Astrocyte (in vitro differentiated cells and primary cell): ENCODE measurements at regions not wholly inside any gene's neighbourhood (a gene's known extent, or its start where the extent isn't known, plus 50 kb on each side); places are given as distances from the start of the nearest gene placed in this dataset.
"Not testable (repeated sequence)": the region's sequence is repeated elsewhere in the genome, so short reads cannot be mapped to it uniquely, and the experiment has no call there.

Experiments used
- EZH2 ChIP-seq: IDR thresholded peaks from 2 replicates; pipeline ENCODE4 v1.6.1; 2012; ENCODE audit warnings: mild to moderate bottlenecking, low read length, inconsistent platforms; ENCODE audit not compliant: insufficient read depth
- TF ChIP-seq, protein P1 (sequence below): IDR thresholded peaks from 2 replicates; pipeline ENCODE4 v1.5.1; 2011; ENCODE audit warnings: low read depth, mild to moderate bottlenecking, inconsistent platforms, low read length, moderate library complexity; ENCODE audit not compliant: insufficient read depth

DNA sequence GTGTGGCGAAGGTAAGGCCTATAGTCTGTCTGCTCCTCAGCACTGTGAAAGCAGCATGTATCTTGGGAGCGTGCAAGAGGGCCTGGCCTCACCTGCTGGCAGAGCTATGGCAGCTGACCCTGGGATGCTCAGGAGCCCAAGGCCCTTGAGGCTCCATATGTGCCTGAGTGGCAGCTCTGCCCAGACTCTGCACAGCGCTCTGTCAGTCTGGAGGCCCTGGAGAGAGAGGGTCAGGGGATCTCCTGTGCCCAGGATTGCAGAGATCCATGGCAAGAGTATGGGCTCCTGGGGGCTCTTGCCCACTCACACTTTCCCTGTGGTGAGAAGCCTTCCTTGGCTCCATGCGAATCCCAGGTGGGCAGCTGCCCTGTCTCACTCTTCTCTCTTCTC is 202.5 kb upstream of the ZNF658 start:
- TF ChIP-seq, protein P1, sequence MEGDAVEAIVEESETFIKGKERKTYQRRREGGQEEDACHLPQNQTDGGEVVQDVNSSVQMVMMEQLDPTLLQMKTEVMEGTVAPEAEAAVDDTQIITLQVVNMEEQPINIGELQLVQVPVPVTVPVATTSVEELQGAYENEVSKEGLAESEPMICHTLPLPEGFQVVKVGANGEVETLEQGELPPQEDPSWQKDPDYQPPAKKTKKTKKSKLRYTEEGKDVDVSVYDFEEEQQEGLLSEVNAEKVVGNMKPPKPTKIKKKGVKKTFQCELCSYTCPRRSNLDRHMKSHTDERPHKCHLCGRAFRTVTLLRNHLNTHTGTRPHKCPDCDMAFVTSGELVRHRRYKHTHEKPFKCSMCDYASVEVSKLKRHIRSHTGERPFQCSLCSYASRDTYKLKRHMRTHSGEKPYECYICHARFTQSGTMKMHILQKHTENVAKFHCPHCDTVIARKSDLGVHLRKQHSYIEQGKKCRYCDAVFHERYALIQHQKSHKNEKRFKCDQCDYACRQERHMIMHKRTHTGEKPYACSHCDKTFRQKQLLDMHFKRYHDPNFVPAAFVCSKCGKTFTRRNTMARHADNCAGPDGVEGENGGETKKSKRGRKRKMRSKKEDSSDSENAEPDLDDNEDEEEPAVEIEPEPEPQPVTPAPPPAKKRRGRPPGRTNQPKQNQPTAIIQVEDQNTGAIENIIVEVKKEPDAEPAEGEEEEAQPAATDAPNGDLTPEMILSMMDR, result not testable (repeated sequence)
- not testable (repeated sequence) for TF ChIP-seq EZH2
